HepG2 (cell line): ENCODE measurements at regions not wholly inside any gene's neighbourhood (a gene's known extent, or its start where the extent isn't known, plus 50 kb on each side); places are given as distances from the start of the nearest gene placed in this dataset.
A peak's percentile ranks its signal among the peaks of the same experiment; 100 is the strongest.

Experiments
- CREM ChIP-seq, 2 experiments: sonication (generic) in 1 of 2; formaldehyde crosslinking in 1 of 2; IDR thresholded peaks; 2 replicates each; pipeline versions ENCODE4 v1.4.0 to v1.6.1; 2016 to 2020; ENCODE audit warnings: antibody characterized with exemption in 1 of 2, mild to moderate bottlenecking in 1 of 2, missing genetic modification reagents in 1 of 2
- E2F2 ChIP-seq: sonication (generic); formaldehyde crosslinking; IDR thresholded peaks from 2 replicates; pipeline ENCODE4 v1.4.0; 2020; ENCODE audit warnings: missing genetic modification reagents, borderline replicate concordance
- ETS1 ChIP-seq: sonication (generic); formaldehyde crosslinking; IDR thresholded peaks from 2 replicates; pipeline ENCODE4 v1.4.0; 2020; ENCODE audit warnings: missing genetic modification reagents
- FOSL1 ChIP-seq: sonication (generic); formaldehyde crosslinking; IDR thresholded peaks from 2 replicates; pipeline ENCODE4 v1.9.0; 2021; ENCODE audit warnings: missing genetic modification reagents, borderline replicate concordance
- KLF12 ChIP-seq: sonication (generic); formaldehyde crosslinking; IDR thresholded peaks from 2 replicates; pipeline ENCODE4 v1.4.0; 2020; ENCODE audit warnings: missing genetic modification reagents, borderline replicate concordance
- PRDM10 ChIP-seq: sonication (generic); formaldehyde crosslinking; IDR thresholded peaks from 2 replicates; pipeline ENCODE4 v1.4.0; 2020; ENCODE audit warnings: low read depth, missing genetic modification reagents
- PRDM15 ChIP-seq: sonication (generic); formaldehyde crosslinking; IDR thresholded peaks from 2 replicates; pipeline ENCODE4 v1.4.0; 2020; ENCODE audit warnings: missing genetic modification reagents
- PTBP1 ChIP-seq: fragments of 200-400 bp; formaldehyde crosslinking; IDR thresholded peaks from 2 replicates; pipeline ENCODE4 v1.6.1; 2018; ENCODE audit warnings: low read length, low read depth; ENCODE audit not compliant: poor library complexity, severe bottlenecking
- SIN3A ChIP-seq: IDR thresholded peaks from 2 replicates; pipeline ENCODE4 v1.6.1; 2011; ENCODE audit warnings: low read depth, mild to moderate bottlenecking, control low read depth, low read length, borderline replicate concordance
- ZFP90 ChIP-seq: sonication (generic); formaldehyde crosslinking; IDR thresholded peaks from 2 replicates; pipeline ENCODE4 v1.8.0; 2022; ENCODE audit warnings: missing genetic modification reagents, mild to moderate bottlenecking, inconsistent platforms, borderline replicate concordance
- ZGPAT ChIP-seq: IDR thresholded peaks from 2 replicates; pipeline ENCODE4 v1.6.1; 2016; ENCODE audit warnings: mild to moderate bottlenecking
- ZNF263 ChIP-seq: sonication (generic); formaldehyde crosslinking; IDR thresholded peaks from 2 replicates; pipeline ENCODE4 v1.4.0; 2020; ENCODE audit warnings: missing genetic modification reagents
- ZNF274 ChIP-seq: sonication (generic); formaldehyde crosslinking; IDR thresholded peaks from 2 replicates; pipeline ENCODE4 v1.5.1; 2020; ENCODE audit warnings: mild to moderate bottlenecking, missing genetic modification reagents
- ZNF329 ChIP-seq: sonication (generic); formaldehyde crosslinking; IDR thresholded peaks from 2 replicates; pipeline ENCODE4 v1.9.0; 2021; ENCODE audit warnings: low read depth, mild to moderate bottlenecking, missing genetic modification reagents
- ZNF446 ChIP-seq: sonication (generic); formaldehyde crosslinking; IDR thresholded peaks from 2 replicates; pipeline ENCODE4 v1.5.0; 2020; ENCODE audit warnings: mild to moderate bottlenecking, missing genetic modification reagents
- ZNF562 ChIP-seq: sonication (generic); formaldehyde crosslinking; IDR thresholded peaks from 2 replicates; pipeline ENCODE4 v1.8.0; 2022; ENCODE audit warnings: missing genetic modification reagents, borderline replicate concordance
- ZNF580 ChIP-seq: IDR thresholded peaks from 2 replicates; pipeline ENCODE4 v1.6.1; 2016; ENCODE audit warnings: low read depth, borderline replicate concordance
- ZNF878 ChIP-seq: sonication (generic); formaldehyde crosslinking; IDR thresholded peaks from 2 replicates; pipeline ENCODE4 v1.8.1; 2023; ENCODE audit warnings: mild to moderate bottlenecking, missing genetic modification reagents, moderate library complexity

GRCh38 chr3:194269610-194270145 lies 81.5 kb downstream of the CPN2 start (continued):
- TF ChIP-seq ZNF263 (CRISPR knock-in tag) (0 out of 2 replicates have a peak, but pooled peaks have one; percentile 35), KLF12 (CRISPR knock-in tag) (no peak), FOSL1 (CRISPR knock-in tag) (no peak), ZFP90 (CRISPR knock-in tag) (no peak), SIN3A (no peak), ETS1 (no peak), ZNF329 (no peak), ZNF878 (CRISPR knock-in tag) (no peak), ZNF274 (CRISPR knock-in tag) (no peak), ZNF562 (CRISPR knock-in tag) (no peak), ZNF446 (CRISPR knock-in tag) (no peak), PTBP1 (no peak), PRDM15 (CRISPR knock-in tag) (peak; percentile 86), E2F2 (no peak), CREM (IDR thresholded peaks at IDR 0.05) (no peak), CREM (CRISPR knock-in tag; IDR thresholded peaks at IDR 0.05) (no peak), PRDM10 (CRISPR knock-in tag) (no peak), ZGPAT (no peak), ZNF580 (CRISPR knock-in tag) (no peak; the same call in 1 of the 2 replicates)
